HL-60/S4 (cell line): ENCODE measurements at regions not wholly inside any gene's neighbourhood (a gene's known extent, or its start where the extent isn't known, plus 50 kb on each side); places are given as distances from the start of the nearest gene placed in this dataset.
"Not testable (repeated sequence)": the region's sequence is repeated elsewhere in the genome, so short reads cannot be mapped to it uniquely, and the experiment has no call there.

Experiments used
- in situ Hi-C: fragments of 300-500 bp; cut with MboI; formaldehyde crosslinking; loops from 2 replicates; pipeline ENCODE4 v1.14.3; 2022; ENCODE audit warnings: low sequenced_read_pairs

DNA sequence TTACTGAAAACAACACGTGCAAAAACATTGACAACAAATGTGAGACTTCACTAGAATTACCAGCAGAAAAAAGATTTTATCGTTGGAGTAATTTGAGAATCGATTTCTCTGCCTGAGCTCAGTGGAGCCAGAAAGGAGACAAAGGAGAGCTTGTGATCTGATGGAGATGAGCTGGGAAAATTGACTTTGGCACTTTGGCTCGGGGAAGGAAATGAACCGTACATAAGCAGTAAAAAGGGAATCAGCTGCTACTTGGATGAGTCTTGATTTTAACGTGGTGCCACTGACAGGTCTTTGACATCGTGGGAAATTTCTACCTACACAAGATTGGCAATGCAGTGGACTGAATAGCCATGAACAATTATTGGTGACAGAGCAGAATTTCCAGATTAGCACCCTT, 244.7 kb upstream of the RPS23 start:
- in situ Hi-C loops: no loop called here

DNA sequence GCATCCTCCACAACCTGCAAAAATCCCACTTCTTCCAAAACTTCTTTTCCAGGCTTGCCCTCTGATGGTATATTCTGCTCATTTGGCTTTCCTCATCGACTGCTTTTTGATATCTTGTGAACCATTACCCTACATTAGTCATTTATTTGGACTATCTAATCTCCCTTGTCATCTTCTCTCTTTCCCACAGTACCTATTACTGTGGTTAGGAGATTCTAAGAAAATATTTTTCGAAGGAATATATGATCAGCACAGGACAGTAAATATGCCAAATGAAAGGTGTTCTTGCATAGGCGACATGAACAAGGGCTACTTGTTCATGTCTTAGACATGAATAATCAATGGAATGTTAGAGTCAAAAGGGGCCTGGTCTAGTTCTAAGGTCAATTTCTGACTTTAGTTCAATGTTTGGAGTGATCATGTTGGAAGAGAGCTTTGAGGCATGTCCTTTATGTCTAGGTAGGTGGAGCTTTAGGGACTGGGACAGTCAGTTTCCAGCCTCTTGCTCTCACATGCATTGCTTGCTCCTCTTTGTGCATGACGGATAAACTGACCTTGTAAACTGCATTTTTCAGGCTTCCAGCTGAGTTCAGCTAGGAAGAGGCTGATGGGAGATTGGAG, 243.4 kb upstream of the RPS23 start:
- in situ Hi-C loops: no loop called here

DNA sequence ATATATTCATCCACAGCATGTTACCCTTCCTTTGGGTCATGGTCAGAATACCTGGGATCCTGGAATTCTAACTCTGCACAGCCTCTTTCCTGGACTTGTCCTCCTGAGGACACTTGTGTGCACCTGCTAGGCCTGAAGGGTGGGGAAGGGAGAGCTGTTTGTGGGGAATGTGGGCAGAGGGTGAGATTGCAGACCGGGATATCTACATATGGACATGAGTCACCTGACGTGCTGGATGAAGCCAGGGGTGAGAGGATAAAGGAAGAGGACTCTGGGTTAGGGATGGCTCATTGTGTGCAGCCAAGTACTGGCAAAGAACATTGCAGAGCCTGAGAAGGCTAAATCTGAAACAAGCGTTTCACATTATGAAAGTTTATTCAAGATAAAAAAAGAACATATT, 241.4 kb upstream of the RPS23 start:
- in situ Hi-C loops: no loop called here

DNA sequence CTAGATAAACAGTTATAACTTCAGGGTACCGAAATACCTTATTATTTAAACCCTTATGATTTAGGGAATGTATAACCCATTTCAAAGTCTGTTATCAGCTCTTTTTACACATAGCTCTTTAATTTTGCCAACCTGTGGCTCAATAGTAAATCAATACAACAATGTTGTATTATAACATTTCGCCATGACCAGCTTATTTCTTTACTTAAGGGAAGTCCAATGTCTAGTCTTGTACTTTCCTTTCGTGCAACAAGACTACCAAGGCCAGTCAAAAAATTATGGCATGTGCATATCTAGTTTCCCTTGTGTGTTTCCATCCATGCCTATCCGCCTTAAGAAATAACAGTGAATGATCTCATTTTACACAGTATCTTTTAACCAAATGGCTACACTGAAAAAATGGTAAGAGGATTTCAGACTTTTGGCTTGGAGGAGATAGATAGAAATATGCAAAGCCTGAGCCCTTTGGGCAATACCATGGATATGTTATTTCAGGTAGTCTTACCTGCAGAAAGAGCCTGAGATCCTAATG, 239.5 kb upstream of the RPS23 start:
- in situ Hi-C loops: no loop called here

DNA sequence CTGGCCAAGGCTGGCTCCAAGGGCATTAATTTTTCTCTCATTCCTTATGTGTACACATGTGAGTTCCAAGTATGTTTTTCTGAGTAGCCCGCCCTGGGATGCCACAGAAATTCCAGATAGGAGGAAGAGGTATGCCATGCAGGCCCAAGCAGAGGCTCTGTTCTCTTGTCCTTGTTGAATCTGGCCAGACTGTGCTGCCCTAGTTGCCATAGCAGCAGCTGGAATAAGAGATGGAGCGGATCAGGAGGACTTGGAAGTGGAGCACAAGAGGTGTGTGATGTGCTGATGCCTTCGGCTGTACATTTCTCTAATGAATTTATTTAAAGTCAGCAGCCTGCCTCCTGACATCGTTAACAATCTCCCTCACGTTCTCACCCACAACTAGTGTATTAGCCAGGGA, 235.6 kb upstream of the RPS23 start:
- in situ Hi-C loops: no loop called here

DNA sequence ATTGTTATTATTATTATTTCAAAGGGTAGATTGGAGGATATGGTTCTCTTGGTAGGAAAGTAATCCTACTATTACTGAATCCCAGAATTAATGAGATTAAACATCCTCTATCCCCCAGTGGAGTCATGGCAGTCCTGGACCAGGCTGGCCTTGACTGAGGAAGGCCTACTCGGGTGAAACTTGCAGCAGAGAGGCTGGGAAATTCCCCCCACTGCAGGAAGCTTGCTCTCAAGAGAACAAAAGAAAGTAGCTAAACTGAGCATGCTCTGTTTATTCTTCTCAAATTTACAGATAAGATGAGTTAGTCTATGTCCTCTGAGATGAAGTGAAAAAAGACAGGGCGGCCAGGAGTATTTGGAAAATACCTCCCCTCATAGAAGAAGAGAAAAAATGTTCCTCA, 233.9 kb upstream of the RPS23 start:
- in situ Hi-C loops: no loop called here

DNA sequence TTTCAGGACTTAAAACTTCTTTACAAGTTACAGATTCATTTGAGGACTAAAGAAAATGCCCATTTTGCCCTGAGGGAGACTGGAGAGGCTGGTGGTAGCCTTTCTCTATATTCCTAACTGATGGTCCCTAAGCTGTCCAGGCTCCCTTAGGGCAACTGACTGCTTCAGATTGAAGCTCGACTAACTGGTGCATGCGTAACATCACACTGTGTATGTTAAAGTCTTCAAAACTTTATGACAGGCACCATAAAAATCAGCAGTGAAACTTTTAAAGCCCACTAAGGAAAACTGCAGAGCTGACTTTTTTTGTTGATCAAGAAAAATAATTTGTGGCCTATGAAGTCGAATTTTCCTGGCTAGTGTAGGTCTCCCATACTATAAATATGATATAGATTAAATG, 233.0 kb upstream of the RPS23 start:
- in situ Hi-C loops: no loop called here

DNA sequence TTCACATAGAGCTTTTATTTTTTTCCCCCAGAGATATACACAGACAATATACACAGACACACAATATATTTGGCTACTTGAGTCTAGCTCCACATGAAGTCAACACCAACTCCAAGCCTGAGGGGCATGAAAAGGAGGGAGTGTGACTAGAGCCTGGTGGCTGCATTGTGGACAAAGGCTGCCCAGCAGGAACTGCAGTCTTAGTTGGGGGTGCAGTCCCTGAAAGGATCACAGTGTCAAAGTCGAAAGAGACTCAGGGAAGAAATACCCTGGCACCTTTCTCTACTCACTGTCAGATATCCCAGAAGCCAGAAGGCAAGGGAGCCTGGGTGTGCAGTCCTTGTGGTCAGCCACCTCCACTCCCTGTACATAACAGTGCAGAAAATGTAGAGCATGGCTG, 231.6 kb upstream of the RPS23 start:
- in situ Hi-C loops: no loop called here

DNA sequence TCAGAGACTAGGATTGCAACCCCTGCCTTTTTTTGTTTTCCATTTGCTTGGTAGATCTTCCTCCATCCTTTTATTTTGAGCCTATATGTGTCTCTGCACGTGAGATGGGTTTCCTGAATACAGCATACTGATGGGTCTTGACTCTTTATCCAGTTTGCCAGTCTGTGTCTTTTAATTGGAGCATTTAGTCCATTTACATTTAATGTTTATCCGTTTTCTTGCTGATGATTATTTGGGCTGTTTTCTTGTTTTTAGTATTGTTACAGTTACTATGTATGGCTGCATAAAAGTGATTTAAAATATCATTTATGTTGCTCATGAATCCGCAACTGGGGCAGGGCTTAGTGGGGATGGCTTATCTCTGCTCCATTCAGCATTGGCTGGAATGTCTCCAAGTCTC, 228.2 kb upstream of the RPS23 start:
- in situ Hi-C loops: not testable (repeated sequence)

DNA sequence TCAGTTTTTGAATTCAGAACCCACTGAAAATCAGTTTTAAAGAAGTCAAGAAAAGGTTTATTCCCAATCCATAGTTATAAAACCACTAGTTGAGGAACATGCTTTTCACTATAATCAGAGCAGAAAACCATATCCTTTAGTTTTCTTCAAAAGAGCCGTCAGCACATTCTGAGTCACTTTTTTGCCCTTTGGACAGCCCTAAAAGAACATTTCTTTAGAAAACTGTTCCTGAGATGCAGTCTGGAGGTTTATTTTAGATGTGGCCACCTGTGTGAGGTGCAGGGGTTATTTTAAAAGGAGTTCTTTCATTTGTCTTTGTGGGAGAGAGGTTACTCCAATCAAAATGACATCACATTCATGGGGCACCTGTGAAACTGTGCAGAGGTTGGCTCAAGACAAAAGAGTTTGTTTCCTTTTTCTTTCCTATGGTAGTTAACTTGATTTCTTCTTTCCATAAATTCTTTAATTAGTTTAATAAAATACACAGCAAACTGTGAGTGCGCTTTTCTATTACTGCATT, 221.6 kb upstream of the RPS23 start:
- in situ Hi-C loops: no loop called here

DNA sequence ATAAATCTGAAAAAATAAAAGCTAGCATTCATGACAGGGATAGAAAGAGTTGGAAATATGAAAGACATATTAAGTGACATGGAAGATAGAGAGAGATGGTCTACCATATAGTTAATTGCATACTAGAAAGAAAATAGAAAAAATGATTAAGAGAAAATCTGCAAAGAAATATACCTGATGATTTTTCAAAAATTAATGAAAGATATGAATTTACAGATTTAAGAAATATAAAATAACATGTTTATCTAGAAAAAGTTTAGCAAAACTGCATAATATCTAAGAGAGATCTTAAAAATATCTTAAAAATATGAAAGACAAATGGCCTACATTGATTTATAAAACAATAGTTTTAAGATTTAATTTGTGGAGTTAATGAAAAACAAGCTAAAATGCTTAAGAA, 219.1 kb upstream of the RPS23 start:
- in situ Hi-C loops: no loop called here

DNA sequence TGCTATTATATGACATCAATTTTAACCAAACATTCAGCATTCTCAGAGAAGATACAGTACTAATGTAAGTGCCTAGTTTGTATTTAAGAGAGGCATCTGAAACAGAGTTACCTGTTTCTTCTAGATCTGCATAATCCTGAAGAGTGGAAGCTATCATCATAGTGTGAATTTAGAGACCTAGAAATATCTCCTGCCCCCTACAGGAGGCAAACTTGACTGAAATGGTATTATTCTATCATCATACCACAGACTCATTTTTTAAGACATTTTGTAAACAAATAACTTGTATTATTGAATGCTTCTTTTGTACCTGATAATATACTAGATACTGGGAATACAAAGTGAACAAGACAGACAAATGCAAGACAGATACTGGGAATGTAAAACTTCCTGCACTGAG, 216.8 kb upstream of the RPS23 start:
- in situ Hi-C loops: no loop called here

DNA sequence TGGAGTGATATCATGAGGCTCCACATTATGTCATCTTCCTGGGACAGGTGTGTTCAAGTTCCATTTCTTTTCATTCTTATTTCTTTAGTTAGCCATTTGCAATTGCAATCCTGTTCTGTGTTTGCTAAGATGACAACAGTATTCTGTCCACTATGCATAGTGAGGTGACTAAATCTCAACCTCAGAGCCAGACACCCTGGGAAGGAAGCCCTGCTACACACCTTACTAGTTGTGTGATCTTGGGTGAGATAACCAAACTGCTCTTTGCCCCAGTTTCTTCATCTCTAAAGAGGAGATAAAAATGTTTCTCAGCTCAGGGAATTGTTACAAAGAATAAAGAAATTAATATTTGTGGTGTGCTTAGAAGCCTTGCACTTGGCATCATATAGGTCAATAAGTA, 215.1 kb upstream of the RPS23 start:
- in situ Hi-C loops: no loop called here

DNA sequence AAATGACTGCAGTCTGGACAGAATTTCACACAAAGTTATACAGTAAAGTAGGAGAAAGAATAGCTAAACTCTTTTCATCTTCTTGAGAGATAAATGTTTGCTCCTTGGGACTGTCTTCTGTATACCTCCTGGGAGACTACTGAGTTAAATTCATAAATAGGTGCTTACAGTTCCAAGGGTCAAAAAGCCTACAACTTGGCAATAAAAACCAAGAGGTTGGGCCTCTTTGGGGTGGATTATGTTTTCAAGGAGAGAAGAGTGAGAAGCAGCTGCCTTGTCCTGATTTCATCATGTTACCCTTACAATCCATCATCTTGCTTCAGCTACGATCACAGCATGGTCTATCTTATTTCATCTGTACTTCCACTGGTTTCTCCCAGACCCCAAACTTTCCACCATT, 213.2 kb upstream of the RPS23 start:
- in situ Hi-C loops: no loop called here

DNA sequence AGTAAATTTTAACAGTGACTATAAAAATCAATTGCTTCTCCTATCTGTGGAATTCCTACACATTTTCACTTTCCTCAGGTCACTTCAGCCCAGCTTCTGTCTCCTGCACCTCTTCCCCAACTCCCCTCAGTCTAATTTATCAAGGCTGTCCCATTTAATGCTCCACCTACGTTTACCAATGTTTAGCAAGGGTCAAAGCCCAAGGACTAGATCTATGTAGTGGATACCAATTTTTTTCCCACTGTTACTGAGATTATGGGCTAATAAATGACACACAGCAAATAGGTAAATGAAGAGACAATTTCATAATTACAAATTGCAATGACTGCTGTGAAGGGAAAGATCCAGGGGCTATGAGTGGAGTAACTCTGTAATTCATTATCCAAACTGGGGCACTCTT, 211.5 kb upstream of the RPS23 start:
- in situ Hi-C loops: no loop called here

DNA sequence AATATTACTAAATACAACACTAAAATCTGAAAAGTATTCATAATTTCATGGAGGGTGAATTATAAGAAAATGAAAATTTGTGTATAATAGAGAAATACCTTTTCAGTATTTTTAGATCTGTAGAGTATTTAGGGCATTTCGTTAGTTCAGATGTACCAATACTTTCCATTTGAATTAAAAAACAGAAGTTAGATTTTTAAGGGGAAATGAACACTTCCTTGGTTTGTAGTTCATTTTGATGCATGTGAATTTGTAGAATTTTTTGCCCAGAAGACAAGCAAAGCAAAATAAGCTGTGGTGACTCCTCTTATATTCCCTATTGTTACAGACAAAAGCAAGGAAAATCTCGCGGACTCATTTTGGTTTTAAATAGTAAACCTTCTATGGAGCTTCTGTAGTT, 209.0 kb upstream of the RPS23 start:
- in situ Hi-C loops: no loop called here

DNA sequence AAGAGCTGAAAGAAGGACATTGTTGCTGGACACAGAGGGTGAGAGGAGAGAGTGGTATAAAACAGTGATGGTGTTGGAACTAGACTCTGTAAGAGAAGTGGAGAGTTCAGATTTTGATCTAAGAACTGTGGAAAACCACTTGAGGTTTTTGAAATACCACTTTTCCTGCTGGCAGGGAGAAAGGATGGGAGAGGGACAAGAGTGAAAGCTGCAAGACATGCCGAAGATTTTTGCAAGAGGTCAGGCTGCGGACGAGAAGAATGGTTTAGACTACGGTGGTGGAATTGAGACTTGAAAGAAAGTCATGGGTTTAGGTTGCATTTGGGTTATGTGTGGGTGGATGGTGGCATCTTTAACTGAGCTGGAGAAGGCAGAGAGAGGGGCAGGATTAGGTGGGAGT, 202.2 kb upstream of the RPS23 start:
- in situ Hi-C loops: no loop called here

DNA sequence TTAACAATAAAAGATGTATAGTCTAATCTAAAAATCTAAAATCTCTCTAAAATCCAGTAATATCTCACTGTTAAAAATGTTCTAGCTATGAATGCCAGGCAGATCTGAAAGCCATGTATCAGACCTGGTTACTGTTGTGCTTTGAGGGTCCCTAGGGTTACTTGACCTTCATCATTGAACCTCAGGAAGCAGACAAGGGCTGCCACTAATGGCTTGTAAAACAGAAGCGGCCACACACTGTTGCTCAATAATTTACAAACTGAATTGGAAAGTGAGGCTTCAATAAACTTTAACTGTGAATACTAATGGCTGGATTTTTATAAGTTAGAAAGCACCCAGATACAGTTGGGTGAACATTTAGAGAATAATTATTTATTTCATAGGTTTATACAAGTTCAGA, 198.0 kb upstream of the RPS23 start:
- in situ Hi-C loops: no loop called here

DNA sequence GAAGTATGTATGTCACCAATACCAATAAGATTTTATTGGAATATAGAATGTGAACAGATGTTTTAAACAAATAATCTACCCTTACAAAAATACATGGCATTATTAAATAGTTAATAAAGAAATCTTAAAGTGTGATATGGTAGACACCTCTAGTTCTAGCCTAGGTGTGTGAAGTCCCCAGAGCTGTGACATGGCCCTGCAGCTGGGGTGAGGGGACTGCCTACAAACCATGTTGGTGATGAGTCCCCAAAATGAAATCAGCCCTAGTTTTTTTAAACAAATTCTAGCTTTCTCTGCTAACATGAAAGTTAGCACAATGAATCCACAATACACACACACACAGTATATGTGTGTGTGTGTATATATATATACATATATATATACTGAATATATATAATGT, 195.1 kb upstream of the RPS23 start:
- in situ Hi-C loops: no loop called here

DNA sequence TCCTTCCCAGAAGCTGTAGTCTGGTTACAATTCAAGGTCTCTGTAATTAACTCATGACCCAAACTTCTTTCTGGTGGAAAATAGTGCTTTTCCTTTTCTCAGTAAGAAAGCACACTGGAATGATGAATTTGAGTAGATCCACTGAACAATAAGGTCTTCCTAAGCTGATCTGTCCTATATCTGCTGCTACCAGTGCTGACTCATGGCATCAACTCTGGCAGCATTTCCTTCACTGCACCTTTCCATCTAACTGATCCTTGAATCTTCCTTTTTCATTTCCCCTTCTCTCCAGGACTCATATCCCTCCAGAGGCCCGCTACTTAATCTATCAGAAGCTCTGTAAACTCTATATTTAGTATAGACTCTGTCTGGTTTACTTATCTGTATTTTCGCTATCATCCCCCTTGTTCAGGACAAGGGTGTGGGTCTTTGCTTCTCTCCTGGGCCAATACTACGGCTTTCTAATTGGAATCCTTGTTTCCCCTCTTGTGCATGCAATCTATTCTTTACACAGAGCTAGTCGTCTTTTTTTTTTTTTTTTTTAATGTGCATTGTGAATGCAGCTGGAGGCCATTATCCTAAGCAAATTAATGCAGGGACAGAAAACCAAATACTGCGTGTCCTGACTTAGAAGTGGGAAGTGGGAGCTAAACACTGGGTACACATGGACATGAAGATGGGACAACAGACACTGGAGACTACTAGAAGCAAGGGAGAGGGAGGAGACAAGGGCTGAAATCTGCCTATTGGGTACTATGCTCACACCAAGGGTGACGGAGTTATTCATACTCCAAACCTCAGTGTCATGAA, 192.2 kb upstream of the RPS23 start:
- in situ Hi-C loops: no loop called here

DNA sequence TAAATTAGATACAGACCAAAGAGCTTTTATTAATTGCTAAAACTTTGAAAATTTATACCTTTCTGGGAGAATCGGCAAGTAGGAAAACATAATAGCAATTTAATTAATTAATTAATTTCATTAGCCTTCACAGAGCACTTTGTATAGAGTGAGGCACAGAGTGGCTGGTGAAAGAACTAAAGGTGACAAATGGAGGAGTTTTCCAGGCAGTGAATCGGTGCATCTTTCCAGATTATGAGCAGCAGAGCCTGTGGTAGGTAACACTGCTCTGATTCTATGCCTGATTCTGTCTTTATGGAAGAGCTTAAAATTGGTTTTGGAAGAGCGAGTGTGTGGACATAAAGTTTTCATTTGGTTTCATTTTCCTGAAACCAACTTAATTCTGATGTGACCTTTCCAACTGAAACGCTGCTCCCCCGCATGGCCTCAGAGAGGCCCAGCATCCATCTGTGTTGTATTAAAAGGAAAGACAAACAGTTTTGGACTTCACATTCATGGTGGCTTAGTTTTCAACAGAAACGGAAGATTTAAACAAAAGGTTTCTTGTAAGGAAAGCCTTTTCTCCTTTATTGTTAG, 188.9 kb upstream of the RPS23 start:
- in situ Hi-C loops: no loop called here

DNA sequence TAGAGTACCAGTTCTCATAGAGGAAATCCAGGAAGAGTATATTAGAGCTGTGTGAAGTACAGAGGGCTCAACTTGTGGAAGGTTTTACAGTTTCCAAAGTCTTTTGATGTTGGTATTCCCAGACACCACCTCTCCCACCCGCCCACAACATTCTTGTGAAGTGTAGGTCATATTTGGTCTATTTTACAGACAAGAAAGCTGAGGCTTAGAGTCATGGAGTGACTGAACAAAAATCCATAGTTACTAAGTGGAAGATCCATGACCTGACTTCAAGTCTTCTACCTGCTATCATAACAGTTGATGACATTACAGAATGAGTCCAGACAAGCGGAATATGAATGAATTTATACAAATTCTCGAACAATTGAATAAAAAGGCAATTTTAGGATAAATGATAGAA, 187.1 kb upstream of the RPS23 start:
- in situ Hi-C loops: no loop called here
